GM19324 (cell line): ENCODE measurements at regions not wholly inside any gene's neighbourhood (a gene's known extent, or its start where the extent isn't known, plus 50 kb on each side); places are given as distances from the start of the nearest gene placed in this dataset.
"Not testable (repeated sequence)": the region's sequence is repeated elsewhere in the genome, so short reads cannot be mapped to it uniquely, and the experiment has no call there.

Experiments used
- ATAC-seq: cut with Tn5 transposase; IDR thresholded peaks from one replicate; pipeline ENCODE4 v1.9.1; 2021; ENCODE audit warnings: mild to moderate bottlenecking, moderate library complexity; ENCODE audit not compliant: unreplicated experiment, low FRiP score

GRCh38 chr3:191148131-191148530 is 50.9 kb upstream of the OSTN start:
- no peak for ATAC-seq

- no peak for ATAC-seq
Measured at GRCh38 chr3:191143224-191143623, 55.8 kb upstream of the OSTN start.

DNA sequence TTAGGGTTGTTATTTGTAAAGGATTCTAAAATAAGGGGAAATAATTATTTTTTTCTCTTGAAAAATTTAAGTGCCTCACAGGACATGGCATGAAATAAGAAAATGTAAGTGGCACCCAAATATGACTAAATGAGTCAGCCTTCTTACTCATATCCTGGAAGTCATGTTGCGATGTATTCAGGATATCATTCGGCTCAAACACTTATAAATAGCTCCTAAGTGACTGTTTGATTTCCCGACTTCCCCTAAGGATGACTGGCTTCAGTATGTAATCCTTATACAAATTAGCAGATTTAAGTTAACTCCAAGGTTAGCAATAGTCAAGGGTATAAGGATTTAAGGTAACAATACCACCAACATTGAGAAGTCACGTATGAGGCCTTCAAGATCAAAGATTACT is 57.3 kb upstream of the OSTN start:
- ATAC-seq, result no peak

- ATAC-seq, result peak; percentile 48
Measured at GRCh38 chr3:191139736-191140135, 59.3 kb upstream of the OSTN start.

DNA sequence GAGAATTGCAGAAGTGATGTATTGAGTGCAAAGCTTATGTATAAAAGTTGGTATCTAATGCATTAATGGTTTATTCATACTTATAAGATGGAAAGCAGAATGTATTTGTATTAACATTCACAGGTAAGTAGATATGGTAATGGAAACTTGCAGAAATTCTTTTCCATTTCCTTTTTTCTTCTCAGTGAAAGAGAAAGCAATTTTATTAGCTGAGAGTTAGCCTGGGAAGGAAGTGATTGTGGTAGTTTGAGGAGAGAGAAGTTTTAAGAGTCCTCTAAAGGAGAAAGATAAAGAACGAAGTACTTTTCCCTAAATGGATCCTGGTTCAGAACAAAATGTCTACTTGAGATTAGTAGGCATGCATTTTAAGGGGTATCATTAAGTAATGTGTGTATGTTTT is 60.1 kb upstream of the OSTN start:
- no peak for ATAC-seq

DNA sequence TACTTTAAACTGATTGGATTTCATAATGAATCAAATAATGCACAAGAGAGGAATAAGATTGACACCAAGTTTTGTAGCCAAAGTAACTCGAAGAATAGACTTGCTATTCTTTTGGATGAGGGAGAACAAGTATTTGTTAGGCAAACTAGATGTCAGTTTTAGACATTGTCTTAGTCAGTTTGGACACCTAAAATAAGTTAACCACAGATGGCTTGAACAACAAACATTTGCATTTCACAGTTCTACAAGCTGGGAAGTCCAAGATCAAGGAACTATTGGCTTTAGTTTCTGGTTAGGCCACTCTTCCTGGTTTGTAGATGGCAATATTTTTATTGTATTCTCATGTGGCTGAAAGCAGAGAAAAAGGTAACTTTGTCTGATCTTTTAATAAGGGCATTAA is 61.3 kb upstream of the OSTN start:
- ATAC-seq, result no peak

DNA sequence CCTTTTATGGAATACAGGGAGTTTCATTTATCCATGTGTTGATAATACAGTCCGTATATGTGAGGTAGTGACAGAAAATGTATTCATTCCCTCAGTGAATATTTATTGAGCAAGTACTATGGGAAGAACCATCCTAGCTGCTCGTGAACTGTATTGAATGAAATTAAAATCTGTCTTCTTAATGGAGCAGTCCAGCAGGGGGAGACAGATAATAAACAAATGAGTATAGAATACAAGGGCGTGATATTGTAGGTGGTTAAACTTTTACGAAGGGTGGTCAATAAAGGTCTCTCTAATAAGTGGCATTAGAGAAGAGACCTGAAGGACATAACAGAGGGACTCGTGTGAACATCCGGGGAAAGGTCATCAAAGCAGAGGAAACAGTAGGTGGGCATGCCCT is 62.7 kb upstream of the OSTN start:
- no peak for ATAC-seq

DNA sequence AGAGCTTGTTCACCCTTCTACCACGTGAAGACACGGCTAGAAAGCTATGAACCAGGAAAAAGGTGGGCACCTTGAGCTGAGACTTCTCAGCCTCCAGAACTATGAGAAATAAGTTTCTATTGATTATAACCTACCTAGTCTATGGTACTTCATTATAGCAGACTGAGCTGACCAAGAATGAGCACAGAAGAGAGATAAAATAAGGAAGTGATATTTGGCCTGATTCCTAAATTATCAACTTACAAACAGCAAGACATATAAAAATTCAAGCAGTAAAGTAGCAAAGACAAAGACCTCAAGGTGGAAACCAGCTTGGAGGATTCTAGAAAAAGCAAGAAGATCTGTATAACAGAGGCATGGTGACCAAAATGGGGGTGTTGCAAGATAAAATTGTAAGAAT is 63.9 kb upstream of the OSTN start:
- ATAC-seq, result no peak

DNA sequence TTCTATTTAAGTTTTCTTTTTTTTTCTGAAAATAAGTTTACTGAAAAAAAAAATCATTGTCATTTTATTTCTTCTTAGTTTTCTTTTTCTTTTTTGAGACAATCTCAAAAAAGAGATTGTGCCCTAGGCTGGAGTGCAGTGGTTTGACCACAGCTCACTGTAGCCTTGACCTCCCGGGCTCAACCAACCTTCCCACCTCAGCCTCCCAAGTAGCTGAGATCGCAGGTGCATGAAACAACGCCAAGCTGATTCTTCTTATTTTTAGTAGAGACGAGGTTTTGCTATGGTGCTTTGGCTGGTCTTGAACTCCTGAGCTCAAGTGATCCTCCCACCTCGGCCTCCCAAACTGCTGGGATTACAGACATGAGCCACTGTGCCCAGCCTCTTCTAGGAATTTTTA is 65.7 kb upstream of the OSTN start:
- no peak for ATAC-seq

- ATAC-seq, result no peak
Measured at GRCh38 chr3:191131305-191131704, 67.7 kb upstream of the OSTN start.

DNA sequence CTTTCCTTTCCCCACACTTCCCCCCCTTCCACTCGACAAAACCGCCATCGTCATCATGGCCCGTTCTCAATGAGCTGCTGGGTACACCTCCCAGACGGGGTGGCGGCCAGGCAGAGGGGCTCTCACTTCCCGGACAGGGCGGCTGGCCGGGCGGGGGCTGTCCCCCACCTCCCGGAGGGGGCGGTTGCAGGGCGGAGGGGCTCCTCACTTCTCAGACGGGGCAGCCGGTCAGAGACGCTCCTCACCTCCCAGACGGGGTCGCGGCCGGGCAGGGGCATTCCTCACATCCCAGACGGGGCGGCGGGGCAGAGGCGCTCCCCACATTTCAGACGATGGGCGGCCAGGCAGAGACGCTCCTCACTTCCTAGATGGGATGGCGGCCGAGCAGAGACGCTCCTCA is 74.2 kb upstream of the OSTN start:
- ATAC-seq, result not testable (repeated sequence)

- no peak for ATAC-seq
Measured at GRCh38 chr3:191123946-191124345, 75.1 kb upstream of the OSTN start.

DNA sequence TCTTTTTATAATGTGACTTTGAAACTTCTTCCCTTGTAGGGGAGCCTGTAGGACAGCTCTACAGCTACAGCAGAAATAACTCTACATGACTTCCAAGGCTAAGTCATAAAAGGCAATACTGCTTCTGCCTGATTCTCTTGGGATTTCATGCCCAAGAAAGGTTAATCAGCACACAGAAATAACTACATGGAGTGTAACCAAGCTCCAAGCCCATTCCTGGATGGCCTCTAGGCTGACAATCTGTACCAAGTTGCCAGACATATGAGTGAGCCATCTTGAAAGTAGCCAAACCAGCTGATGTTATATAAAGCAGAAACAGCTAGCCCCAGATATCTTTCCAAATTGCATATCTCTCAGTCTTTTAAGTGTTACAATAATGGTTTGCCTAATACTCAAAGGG is 75.8 kb upstream of the OSTN start:
- no peak for ATAC-seq

- peak; percentile 49 for ATAC-seq
Measured at GRCh38 chr3:191120447-191121298, 78.4 kb upstream of the OSTN start.

DNA sequence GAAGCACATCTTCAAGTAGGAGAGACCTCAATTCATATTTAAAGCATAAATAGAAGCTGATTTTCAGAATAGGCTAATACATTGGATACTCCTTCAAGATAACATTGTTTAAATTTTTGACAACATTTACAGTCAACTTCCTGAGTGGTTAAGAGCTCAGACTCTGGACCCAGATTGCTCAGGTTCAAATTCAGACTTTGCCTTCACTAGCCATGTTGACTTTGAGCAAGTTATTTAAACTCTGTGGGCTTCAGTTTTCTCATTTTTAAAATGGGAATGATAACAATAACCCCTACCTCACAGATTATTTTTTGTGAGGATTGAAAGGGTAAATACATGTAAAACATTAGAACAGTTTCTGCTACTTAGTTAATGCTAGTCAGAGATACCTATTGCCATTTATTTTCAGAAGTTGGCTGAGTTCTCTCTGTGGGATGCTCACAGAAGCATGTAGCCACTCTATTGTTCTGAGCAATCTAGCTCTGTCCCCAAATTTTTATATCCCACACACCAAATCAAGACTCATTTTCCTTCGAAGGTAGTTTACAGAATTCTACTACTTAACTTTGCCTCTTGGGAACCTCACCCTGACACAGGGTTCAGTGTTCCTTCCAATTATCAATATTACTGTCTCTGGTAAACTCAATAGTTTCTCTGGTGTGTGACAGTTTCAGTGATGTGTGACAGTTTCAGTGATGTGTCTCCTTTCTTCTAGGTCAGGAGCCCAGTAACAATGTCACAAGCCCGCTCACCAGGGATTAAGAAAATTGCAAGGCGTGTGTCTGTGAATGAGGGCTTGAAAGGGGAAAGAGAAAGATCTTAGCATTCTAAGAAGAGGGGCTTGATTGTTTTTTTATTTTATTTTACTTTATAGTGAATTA is 79.4 kb upstream of the OSTN start:
- peak; percentile 63 for ATAC-seq

GRCh38 chr3:191111722-191112121 is 87.3 kb upstream of the OSTN start:
- ATAC-seq, result no peak

DNA sequence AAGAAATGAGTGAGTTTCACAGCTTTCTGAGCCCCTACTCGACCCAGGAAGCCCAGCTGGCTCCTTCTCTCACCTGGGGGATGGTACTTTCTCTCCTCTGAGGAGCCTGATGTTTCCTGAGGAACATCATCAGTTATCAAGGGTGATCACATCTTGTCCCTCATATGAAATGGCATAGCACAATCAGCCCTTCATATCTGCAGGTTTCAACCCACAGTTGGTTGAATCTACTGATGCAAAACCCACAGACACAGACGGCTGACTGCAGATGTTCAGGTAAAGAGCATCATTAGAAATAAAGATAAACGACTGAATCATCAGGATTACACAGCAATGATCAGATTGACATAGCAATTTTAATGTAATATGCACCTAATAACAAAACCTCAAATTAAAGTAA is 93.6 kb upstream of the OSTN start:
- ATAC-seq, result no peak

- no peak for ATAC-seq
Measured at GRCh38 chr3:191100516-191100915, 98.5 kb upstream of the OSTN start.

DNA sequence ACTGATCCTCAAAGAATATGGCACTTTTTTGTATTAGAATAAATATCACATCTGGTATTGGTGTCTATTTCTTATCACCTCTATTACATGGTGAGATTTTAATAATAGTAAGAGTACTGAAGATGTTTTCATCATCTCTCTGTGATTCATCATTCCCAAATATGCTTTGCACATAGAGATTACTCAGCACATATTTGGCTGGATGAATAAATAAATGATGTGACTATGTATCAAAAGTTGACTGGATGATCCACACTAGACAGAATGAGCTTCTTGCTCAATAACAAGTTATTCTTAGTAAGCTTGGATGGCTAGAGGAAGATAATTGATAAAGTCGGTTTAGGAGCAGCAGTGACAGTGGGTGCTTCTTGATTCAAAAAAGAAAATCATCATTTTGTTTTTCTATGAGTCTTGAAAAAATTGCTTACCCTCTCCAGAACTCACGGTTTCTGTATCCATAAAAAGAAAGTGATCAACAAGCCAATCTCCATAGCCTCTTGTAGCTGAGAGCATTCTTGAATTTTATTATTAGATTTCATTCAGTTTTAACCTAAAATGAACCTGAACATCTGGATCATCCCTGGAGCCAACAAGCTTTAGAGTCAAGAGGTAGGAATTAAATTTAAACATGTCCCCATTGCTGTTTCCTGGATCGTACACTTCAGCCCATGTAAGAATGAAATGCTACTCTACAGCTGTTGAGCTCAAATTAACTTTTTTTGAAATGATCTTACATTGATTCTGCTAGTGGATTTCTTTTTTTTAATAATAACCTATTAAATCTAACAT is 104.8 kb upstream of the OSTN start:
- ATAC-seq, result no peak

GRCh38 chr3:191087391-191087790 is 111.7 kb upstream of the OSTN start:
- no peak for ATAC-seq

GRCh38 chr3:191085091-191085490 is 114.0 kb upstream of the OSTN start:
- ATAC-seq, result no peak
